HG03457 (cell line): ENCODE measurements at regions not wholly inside any gene's neighbourhood (a gene's known extent, or its start where the extent isn't known, plus 50 kb on each side); places are given as distances from the start of the nearest gene placed in this dataset.
"Not testable (repeated sequence)": the region's sequence is repeated elsewhere in the genome, so short reads cannot be mapped to it uniquely, and the experiment has no call there.

Experiments
- ATAC-seq: cut with Tn5 transposase; IDR thresholded peaks from one replicate; pipeline ENCODE4 v1.9.1; 2021; ENCODE audit warnings: moderate number of reproducible peaks; ENCODE audit not compliant: unreplicated experiment

GRCh38 chr4:97027728-97028410, 1115.4 kb downstream of the STPG2 start:
- no peak for ATAC-seq

GRCh38 chr4:97028785-97029184, 1114.5 kb downstream of the STPG2 start:
- no peak for ATAC-seq

DNA sequence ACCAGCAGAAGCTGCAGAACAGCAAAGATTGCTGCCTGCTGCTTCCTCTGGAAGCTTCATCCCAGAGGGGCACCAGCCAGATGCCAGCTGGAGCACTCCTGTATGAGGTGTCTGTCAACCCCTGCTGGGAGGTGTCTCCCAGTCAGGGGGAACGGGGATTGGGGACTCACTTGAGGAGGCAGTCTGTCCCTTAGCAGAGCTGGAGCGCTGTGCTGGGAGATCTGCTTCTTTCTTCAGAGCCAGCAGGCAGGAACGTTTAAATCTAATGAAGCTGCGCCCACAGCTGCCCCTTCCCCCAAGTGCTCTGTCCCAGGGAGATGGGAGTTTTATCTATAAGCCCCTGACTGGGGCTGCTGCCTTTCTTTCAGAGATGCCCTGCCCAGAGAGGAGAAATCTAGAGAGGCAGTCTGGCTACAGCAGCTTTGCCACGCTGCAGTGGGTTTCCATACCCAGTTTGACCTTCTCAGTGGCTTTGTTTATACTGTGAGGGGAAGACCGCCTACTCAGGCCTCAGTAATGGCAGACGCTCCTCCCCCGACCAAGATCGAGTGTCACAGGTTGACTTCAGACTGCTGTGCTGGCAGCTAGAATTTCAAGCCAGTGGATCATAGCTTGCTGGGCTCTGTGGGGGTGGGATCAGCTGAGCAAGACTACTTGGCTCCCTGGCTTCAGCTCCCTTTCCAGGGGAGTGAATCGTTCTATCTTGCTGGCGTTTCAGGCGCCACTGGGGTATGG, 1105.7 kb downstream of the STPG2 start:
- not testable (repeated sequence) for ATAC-seq

DNA sequence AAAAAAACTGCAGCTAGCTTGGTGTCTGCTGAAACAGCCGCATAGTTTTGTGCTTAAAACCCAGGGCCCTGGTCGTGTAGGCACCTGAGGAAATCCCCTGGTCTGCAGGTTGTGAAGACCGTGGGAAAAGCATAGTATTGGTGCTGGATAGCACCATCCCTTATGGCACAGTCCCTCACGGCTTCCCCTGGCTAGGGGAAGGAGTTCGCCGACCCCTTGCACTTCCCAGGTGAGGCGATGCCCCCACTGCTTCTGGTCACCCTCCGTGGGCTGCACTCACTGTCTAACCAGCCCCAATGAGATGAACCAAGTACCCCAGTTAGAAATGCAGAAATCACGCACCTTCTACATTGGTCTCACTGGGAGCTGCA, 1105.1 kb downstream of the STPG2 start:
- ATAC-seq = no peak

- no peak for ATAC-seq
Measured at GRCh38 chr4:97072666-97073065, 1070.6 kb downstream of the STPG2 start.

GRCh38 chr4:97073194-97073593, 1070.1 kb downstream of the STPG2 start:
- no peak for ATAC-seq

- ATAC-seq = no peak
Measured at GRCh38 chr4:97074531-97074930, 1068.7 kb downstream of the STPG2 start.

DNA sequence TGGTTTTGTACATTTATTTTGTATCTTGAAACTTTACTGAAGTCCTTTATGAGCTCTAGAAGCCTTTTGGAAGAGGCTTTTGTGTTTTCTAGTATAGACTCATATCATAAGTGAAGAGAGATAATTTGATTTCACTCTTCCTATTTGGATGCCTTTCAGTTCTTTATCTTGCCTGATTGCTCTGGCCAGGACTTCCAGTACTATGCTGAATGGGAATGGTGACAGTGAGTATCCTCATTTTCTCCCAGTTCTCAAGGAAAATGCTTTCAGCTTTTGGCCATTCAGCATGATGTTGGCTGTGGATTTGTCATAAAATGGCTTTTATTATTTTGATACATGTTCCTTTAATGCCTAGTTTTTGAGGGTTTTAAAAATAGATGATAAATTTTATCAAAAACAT, 1061.3 kb downstream of the STPG2 start:
- ATAC-seq = no peak

DNA sequence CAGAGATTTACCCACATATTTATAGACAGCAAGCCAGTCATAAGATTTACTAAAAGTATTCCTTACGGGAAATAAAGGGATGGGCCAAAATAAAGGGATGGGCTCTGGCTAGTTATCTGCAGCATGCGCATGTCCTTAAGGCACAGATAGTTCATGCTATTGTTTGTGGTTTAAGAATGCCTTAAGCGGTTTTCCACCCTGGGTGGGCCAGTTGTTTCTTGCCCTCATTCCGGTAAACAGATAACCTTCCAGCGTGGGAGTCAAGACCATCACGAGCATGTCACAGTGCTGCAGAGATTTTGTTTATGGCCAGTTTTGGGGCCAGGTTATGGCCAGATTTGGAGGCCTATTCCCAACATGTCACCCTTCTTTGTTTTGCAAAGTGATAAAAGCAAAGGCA, 1046.2 kb downstream of the STPG2 start:
- ATAC-seq = not testable (repeated sequence)

- not testable (repeated sequence) for ATAC-seq
Measured at GRCh38 chr4:97101171-97101570, 1042.1 kb downstream of the STPG2 start.

DNA sequence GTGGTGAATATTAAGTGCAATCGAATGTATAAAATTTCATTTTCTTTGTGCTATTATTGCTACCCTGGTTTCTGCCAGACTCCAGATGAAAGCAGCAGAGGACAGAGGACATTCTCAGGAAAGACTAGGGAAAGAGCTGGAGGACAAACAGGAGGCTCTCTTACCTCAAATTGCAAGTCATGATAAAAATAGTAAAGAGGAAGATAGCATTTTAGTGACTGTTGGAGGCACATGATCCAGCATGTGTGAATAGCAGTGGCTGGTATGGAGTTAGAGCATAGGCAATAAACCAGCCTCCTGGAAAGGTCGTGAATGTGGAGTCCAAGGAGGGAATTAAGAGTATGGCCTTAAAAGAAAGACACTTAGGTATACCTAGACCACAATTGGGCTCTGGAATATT, 1040.0 kb downstream of the STPG2 start:
- ATAC-seq = no peak

DNA sequence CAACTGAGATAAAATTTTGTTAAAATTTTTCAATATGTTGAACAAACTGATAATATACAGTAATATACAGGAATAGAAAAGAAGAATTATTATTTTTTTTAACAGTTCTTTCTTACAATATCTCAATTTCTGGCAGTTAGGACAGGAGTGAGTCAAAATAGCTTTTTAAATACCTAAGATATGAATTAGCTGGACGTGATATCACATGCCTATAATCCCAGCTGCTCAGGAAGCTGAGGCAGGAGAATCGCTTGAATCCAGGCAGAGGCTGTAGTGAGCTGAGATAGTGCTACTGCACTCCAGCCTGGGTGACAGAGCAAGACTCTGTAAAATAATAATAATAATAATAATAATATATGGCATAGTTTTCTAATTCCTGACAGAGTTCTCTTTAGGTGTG, 1039.3 kb downstream of the STPG2 start:
- no peak for ATAC-seq

DNA sequence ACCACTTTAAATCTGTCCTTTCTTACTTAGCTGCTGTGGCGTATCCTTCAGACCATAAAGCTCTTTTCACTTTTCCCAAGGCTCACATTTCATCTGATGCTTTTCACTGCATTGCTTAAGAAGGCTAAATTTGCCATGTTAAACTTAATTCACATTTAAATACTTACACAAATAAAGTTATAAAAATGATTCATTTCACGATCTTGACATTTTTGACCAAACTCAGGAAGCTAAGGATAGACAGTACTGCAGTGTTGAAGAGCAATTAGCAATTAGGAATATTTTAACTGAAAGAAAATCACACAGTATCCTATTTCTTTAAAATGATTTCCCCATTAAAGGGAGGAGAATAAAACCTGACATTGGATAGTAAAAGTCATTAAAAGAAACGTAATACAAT, 1038.6 kb downstream of the STPG2 start:
- no peak for ATAC-seq

DNA sequence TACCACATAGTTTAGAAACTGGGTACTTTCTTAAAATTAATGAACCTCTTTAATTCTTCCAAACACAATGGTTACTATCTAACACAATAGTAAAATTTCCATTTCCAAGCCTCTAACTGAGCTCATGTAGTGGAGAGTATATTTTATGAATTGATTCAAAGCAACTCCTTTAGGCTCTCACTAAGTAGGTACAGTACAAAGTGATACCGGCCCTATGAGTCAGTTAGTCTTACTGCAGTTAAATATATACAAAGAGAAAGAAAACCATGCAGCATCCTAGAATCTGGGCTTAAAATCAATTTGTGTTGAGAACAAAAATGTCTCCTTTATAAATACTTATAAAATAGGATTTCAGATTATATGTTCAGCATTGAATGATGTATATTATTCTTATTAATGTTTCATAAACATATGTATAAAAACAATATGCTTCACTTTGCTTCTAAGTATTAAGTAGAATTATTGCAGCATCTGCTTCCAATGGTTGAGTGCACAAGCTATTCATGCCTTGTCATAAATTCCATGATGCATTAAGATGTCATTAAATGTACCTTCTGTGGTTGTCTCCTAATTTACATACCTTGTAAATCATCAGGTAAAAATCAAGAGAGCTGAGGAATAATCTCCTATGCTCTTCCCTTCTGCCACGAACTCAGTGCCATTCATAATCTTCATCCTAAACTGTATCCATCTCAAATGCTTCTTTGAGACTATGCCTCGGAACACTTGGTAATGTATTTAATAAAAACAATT, 1037.8 kb downstream of the STPG2 start:
- ATAC-seq = no peak

DNA sequence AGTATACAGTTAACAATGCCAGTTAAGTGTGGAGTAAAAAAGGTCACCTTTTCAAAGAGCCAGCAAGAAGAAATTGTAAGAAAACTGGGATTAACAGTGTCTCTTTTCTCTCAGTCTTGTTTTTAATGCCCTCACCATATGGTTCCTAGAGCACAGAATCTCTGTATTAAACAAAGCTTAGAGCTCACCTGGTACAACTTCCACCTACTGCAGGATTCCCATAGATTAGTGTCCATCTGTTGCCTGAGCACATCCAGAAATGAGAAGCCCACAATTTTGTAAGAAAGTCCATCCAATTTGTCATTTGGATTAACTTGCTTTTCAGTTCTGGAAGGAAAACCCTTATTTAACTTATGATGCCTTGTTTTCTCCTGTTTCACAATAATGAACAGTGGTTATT, 1037.1 kb downstream of the STPG2 start:
- no peak for ATAC-seq

GRCh38 chr4:97110506-97110905, 1032.8 kb downstream of the STPG2 start:
- ATAC-seq = no peak

- ATAC-seq = no peak
Measured at GRCh38 chr4:97116511-97116910, 1026.8 kb downstream of the STPG2 start.

- no peak for ATAC-seq
Measured at GRCh38 chr4:97121493-97121892, 1021.8 kb downstream of the STPG2 start.

DNA sequence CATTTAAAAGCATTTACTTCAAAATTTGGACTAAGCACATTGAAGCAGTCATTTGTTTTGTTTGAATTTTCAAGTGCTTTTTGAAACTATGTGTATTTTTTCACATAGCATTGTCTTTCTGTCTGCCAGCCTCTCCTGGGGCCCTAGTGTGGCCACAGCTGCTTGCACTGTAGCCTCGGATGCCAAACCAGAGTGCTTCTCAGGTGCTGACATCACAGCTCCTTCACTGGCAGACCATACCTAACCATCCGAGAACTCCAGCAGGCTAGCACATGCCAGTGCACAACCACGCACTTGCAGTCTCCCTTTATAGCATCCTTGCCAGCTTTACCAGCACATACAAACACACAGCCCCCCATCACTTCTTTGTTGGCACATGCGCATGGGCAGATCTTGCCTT, 1019.7 kb downstream of the STPG2 start:
- ATAC-seq = no peak

DNA sequence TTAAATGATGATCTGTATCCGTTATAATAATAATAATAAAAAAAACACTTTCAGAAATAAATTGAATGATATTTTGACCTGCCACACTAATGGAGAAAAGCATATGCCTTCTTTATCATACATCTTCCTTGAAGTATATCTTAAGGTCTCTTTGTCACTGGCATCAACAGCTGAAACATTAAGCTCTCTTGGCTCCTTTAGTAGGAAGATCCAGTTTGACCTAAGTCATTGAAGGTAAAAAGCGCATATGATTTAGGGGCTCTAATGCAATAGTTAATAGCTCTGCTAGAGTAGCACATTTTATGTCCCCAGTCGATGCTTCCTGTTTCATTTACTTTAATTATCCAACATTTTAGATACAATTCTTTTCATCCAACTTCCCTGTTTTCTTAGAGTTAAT, 1010.8 kb downstream of the STPG2 start:
- no peak for ATAC-seq

DNA sequence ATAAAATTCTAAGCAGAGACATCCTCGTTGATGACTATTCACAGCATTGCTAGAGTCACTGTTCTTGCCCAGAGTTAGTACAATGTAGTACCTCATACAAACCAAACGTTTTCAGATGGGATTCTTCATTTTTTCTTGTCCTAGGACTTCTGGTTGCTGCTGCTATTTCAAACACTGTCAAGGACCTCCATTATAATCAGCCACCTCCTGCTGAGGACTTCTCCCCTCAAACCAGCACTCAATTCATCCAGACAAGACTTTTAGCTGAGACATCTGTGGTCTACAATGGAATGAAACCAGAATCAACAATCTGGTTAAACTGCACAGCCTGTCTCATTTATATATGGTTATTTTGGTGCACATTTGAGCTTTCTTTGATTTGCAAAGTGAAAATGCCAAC, 1008.8 kb downstream of the STPG2 start:
- ATAC-seq = no peak

DNA sequence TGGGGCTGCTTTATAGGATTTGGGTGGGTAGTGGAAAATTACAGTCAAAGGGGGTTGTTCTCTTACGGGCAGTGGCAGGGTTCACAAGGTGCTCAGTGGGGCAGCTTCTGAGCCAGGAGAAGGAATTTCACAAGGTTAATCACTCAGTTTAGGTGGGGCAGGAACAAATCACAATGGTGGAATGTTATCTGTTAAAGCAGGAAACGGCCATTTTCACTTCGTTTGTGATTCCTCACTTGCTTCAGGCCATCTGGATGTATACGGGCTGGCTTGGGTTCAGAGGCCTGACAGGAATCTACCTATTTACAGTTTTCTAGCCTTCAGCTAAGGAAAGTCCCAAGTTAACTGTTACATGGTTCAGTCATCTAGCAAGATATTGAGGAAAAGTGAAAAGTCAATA, 1003.5 kb downstream of the STPG2 start:
- no peak for ATAC-seq
